Natural killer cell (primary cell): ENCODE measurements at regions not wholly inside any gene's neighbourhood (a gene's known extent, or its start where the extent isn't known, plus 50 kb on each side); places are given as distances from the start of the nearest gene placed in this dataset.

Source experiments
- ATAC-seq, 3 donors: fragments of 150-1000 bp in 2 of 3; fragments of 200-7000 bp in 1 of 3; cut with Tn5 transposase; 1 replicate in 1 of 3; 2 replicates in 2 of 3; pipeline ENCODE4 v1.10.0; 2021; ENCODE audit warnings: mild to moderate bottlenecking in 2 of 3, moderate library complexity in 2 of 3
- DNase-seq, 2 donors: peaks; one replicate each; pipeline versions ENCODE4 v3.0.0 to v3.0.0-alpha.2; 2013 to 2021; ENCODE audit warnings: mixed read lengths in 1 of 2
- H3K27ac ChIP-seq: one replicate; pipeline ENCODE4 v1.5.1; 2013; ENCODE audit warnings: mild to moderate bottlenecking, low read length
- H3K27me3 ChIP-seq: one replicate; pipeline ENCODE4 v1.6.1; 2013; ENCODE audit warnings: low read length; ENCODE audit not compliant: control insufficient read depth, insufficient read depth
- H3K36me3 ChIP-seq: one replicate; pipeline ENCODE4 v1.6.1; 2013; ENCODE audit warnings: low read length; ENCODE audit not compliant: control insufficient read depth, insufficient read depth
- H3K4me1 ChIP-seq: one replicate; pipeline ENCODE4 v1.6.1; 2013; ENCODE audit warnings: low read length; ENCODE audit not compliant: control insufficient read depth, insufficient read depth
- H3K4me3 ChIP-seq: one replicate; pipeline ENCODE4 v1.5.1; 2013; ENCODE audit warnings: low read length
- H3K9me3 ChIP-seq: one replicate; pipeline ENCODE4 v1.6.1; 2013; ENCODE audit warnings: low read length; ENCODE audit not compliant: control insufficient read depth, insufficient read depth
- H3K27ac Mint-ChIP-seq, 2 donors: one replicate each; pipeline ENCODE4 v1.8.0; 2022; ENCODE audit warnings: mild to moderate bottlenecking in 2 of 2, mixed read lengths in 2 of 2, moderate library complexity in 1 of 2
- H3K27me3 Mint-ChIP-seq, 2 donors: one replicate each; pipeline ENCODE4 v1.8.0; 2022; ENCODE audit warnings: low read depth in 2 of 2, mixed read lengths in 2 of 2
- H3K36me3 Mint-ChIP-seq: one replicate; pipeline ENCODE4 v1.8.0; 2022; ENCODE audit warnings: mixed read lengths
- H3K4me1 Mint-ChIP-seq, 2 donors: one replicate each; pipeline ENCODE4 v1.8.0; 2022; ENCODE audit warnings: mixed read lengths in 2 of 2
- H3K4me3 Mint-ChIP-seq: one replicate; pipeline ENCODE4 v1.8.0; 2022; ENCODE audit warnings: mild to moderate bottlenecking, moderate library complexity, mixed read lengths
- H3K9me3 Mint-ChIP-seq, 2 donors: one replicate each; pipeline ENCODE4 v1.8.0; 2022; ENCODE audit warnings: mixed read lengths in 2 of 2
- WGBS: methylation state at CpG from one replicate; pipeline ENCODE4 v1.1.7; 2013; ENCODE audit warnings: missing lambda C conversion rate; ENCODE audit not compliant: insufficient coverage; 5-methylcytosine and 5-hydroxymethylcytosine counted together
- intact Hi-C: fragments of 100-400 bp; cut with micrococcal nuclease; formaldehyde crosslinking; loops from one replicate; pipeline ENCODE4 v1.14.2; 2022
- TF ChIP-seq, protein P1 (sequence below): fragments of 200-600 bp; IDR thresholded peaks from one replicate; pipeline ENCODE4 v1.8.0; 2022; ENCODE audit warnings: antibody characterized with exemption

DNA sequence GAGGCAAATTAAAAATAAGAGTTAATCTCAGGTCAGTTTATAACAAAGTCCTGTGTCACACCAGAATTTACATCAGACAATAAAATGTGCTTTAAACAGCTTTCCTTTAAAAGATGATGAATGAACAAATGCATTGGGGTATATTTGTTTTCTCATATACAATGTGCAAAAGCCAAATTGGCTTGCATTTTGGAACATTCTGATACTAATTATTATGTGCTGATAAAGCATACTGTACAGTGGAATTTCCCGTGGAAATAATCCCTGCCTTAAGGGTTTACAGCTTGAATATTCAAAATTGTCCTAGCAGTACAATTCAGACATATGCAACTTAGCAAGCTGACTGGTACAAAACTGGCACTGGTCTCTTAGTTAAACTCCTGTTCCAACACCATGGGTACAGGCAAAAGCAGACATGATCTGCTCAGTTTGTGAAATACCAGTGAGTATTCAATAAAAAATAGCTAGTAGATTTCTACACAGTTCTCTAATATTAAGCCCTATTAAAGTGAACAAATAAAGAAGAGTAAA, 373.4 kb downstream of the SLITRK1 start:
- Mint-ChIP-seq H3K27ac (no peak overlapping the region), H3K4me3 (no peak overlapping the region), H3K4me1 (no peaks in the 10 kb centered on the region), H3K27me3 (no peaks in the 10 kb centered on the region), H3K9me3 (peaks cover 4 to 10% of the 10 kb centered on the region in 2 donors), H3K36me3 (no peaks in the 10 kb centered on the region)
- TF ChIP-seq, protein P1, sequence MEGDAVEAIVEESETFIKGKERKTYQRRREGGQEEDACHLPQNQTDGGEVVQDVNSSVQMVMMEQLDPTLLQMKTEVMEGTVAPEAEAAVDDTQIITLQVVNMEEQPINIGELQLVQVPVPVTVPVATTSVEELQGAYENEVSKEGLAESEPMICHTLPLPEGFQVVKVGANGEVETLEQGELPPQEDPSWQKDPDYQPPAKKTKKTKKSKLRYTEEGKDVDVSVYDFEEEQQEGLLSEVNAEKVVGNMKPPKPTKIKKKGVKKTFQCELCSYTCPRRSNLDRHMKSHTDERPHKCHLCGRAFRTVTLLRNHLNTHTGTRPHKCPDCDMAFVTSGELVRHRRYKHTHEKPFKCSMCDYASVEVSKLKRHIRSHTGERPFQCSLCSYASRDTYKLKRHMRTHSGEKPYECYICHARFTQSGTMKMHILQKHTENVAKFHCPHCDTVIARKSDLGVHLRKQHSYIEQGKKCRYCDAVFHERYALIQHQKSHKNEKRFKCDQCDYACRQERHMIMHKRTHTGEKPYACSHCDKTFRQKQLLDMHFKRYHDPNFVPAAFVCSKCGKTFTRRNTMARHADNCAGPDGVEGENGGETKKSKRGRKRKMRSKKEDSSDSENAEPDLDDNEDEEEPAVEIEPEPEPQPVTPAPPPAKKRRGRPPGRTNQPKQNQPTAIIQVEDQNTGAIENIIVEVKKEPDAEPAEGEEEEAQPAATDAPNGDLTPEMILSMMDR, result no peak
- no peak overlapping the region for H3K4me3 ChIP-seq
- H3K27ac ChIP-seq, result no peak overlapping the region
- H3K9me3 ChIP-seq, result no peaks in the 10 kb centered on the region
- no peaks in the 10 kb centered on the region for H3K36me3 ChIP-seq
- no peak for ATAC-seq
- WGBS, result 77% methylated on average over 1 of the region's 1 CpG
- no peaks in the 10 kb centered on the region for H3K27me3 ChIP-seq
- no peaks in the 10 kb centered on the region for H3K4me1 ChIP-seq
- intact Hi-C loops, result no loop called here
- DNase-seq, result no peak

DNA sequence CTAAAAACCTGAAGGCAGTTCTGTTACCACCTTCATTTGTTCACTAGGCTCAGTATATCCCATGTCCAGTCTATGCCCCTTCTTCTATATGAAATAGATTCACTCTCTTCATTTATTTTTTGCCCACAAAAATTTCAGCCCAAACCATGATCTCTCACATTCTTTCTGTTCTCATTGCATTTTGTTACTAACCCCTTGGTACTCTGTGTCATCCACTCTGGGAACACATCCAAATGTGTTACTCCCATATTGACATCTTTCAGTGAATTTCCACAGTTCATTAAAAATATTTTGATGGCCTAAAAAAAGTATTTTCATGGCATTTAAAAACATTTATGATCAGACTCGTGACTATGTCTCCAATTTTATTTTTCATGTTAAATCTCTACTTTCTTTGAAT, 378.9 kb downstream of the SLITRK1 start:
- H3K9me3 ChIP-seq, result no peaks in the 10 kb centered on the region
- Mint-ChIP-seq H3K27me3 (no peaks in the 10 kb centered on the region), H3K4me1 (no peaks in the 10 kb centered on the region), H3K4me3 (no peak overlapping the region), H3K9me3 (peaks cover 15 to 20% of the 10 kb centered on the region in 2 donors), H3K27ac (no peak overlapping the region), H3K36me3 (peaks cover 7% of the 10 kb centered on the region)
- H3K36me3 ChIP-seq, result no peaks in the 10 kb centered on the region
- TF ChIP-seq, protein P1, result no peak
- H3K4me3 ChIP-seq, result no peak overlapping the region
- H3K27ac ChIP-seq, result no peak overlapping the region
- no peaks in the 10 kb centered on the region for H3K4me1 ChIP-seq
- 73% methylated on average over 1 of the region's 1 CpG for WGBS
- intact Hi-C loops, result no loop called here
- H3K27me3 ChIP-seq, result no peaks in the 10 kb centered on the region
- ATAC-seq, result no peak
- DNase-seq, result no peak

DNA sequence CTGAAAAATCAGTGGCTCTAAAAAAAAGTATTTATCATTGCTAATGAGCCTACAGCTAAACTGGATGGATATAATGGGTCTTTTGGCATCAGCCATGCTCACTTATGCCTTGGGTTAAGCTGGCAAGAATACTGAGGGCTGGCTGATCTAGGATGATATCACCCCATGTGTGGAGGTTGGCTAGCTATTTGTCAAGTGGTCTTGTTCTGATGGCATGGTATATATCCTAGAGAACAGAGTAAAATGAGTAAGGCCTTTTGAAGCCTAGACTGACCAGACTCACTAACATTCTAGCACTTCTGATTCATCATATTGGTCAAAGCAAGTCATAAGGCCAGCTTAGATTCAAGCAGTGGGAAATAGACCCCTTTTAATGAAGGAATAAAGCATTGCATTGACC, 383.0 kb downstream of the SLITRK1 start:
- Histone ChIP-seq H3K9me3 (no peaks in the 10 kb centered on the region), H3K27me3 (no peaks in the 10 kb centered on the region), H3K36me3 (no peaks in the 10 kb centered on the region), H3K27ac (no peak overlapping the region), H3K4me3 (no peak overlapping the region), H3K4me1 (no peaks in the 10 kb centered on the region)
- intact Hi-C loops, result no loop called here
- Mint-ChIP-seq H3K36me3 (peaks cover 7% of the 10 kb centered on the region), H3K27me3 (no peaks in the 10 kb centered on the region), H3K4me1 (no peaks in the 10 kb centered on the region), H3K4me3 (no peak overlapping the region), H3K27ac (no peak overlapping the region), H3K9me3 (peaks cover 22 to 28% of the 10 kb centered on the region in 2 donors)
- ATAC-seq (no peak), DNase-seq (no peak)
- TF ChIP-seq, protein P1, result no peak

DNA sequence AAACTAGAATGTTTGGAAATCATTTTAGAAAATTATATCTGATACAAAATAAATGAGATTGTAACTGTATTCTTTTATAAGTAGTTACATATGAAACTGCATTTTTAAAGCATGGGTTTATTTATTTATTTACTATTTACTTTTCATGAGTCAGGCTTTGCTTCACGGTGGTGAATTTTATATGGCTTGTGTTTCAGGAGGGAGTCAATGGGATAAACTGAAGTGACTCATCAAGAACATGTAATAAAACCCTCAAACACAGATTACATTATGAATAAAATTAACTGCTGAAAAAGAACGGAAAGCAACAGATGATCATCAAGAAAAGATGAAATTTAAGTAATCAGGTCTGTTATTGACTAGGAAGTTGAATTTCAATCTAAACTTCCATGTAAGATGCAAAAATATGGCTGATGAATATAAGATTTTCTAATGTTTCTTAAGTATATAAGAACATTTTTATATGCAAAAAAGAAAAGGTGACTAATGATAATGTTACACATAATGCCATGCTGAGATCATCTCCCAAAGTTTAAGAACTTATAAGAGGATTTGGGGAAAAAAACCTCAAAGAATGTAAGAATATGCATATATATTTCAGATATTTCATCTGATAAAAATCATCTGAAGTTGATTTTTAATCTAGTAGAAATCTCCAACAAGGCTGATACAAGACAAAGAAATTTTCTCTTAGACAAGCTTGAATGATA, 383.6 kb downstream of the SLITRK1 start:
- H3K27me3 Mint-ChIP-seq, result no peaks in the 10 kb centered on the region
- no peak for ATAC-seq
- no CpG with 5 or more reads among the region's 2 CpGs for WGBS
- TF ChIP-seq, protein P1, result no peak
- Histone ChIP-seq H3K27ac (no peak overlapping the region), H3K4me1 (no peaks in the 10 kb centered on the region), H3K4me3 (no peak overlapping the region), H3K27me3 (no peaks in the 10 kb centered on the region), H3K9me3 (no peaks in the 10 kb centered on the region), H3K36me3 (no peaks in the 10 kb centered on the region)
- no peak overlapping the region for H3K4me3 Mint-ChIP-seq
- no peaks in the 10 kb centered on the region for H3K4me1 Mint-ChIP-seq
- no peak for DNase-seq
- H3K9me3 Mint-ChIP-seq, result peaks cover 23 to 29% of the 10 kb centered on the region in 2 donors
- H3K36me3 Mint-ChIP-seq, result peaks cover 9% of the 10 kb centered on the region
- intact Hi-C loops, result no loop called here
- H3K27ac Mint-ChIP-seq, result no peak overlapping the region
